Ovary (tissue), 7 donors: ENCODE measurements at regions not wholly inside any gene's neighbourhood (a gene's known extent, or its start where the extent isn't known, plus 50 kb on each side); places are given as distances from the start of the nearest gene placed in this dataset.
"Not testable (repeated sequence)": the region's sequence is repeated elsewhere in the genome, so short reads cannot be mapped to it uniquely, and the experiment has no call there.

Experiments used
- DNase-seq, 5 donors: peaks; one replicate each; pipeline ENCODE4 v3.0.0-alpha.2; 2019 to 2020
- H3K27ac ChIP-seq, 2 donors: fragments of 200-600 bp; one replicate each; pipeline versions ENCODE4 v1.5.1 to v1.8.0; 2019 to 2022
- H3K27me3 ChIP-seq: fragments of 200-600 bp; one replicate; pipeline ENCODE4 v1.8.0; 2022
- H3K36me3 ChIP-seq: fragments of 200-600 bp; sonication (generic); one replicate; pipeline ENCODE4 v1.5.1; 2019
- H3K4me1 ChIP-seq: one replicate; pipeline ENCODE4 v1.8.1; 2013; ENCODE audit warnings: mild to moderate bottlenecking, moderate library complexity; ENCODE audit not compliant: insufficient read depth
- H3K4me3 ChIP-seq: fragments of 200-600 bp; sonication (generic); one replicate; pipeline ENCODE4 v1.5.1; 2017
- H3K9me3 ChIP-seq, 2 donors: fragments of 200-600 bp in 1 of 2; sonication (generic) in 1 of 2; one replicate each; pipeline versions ENCODE4 v1.5.1 to v1.8.1; 2013 to 2019; ENCODE audit warnings: mild to moderate bottlenecking in 1 of 2, moderate library complexity in 1 of 2
- EP300 ChIP-seq: sonication (generic); formaldehyde crosslinking; IDR thresholded peaks from one replicate; pipeline ENCODE4 v1.6.1; 2017; ENCODE audit warnings: antibody characterized with exemption
- POLR2A ChIP-seq: fragments of 450-650 bp; IDR thresholded peaks from one replicate; pipeline ENCODE4 v1.6.1; 2017; ENCODE audit warnings: antibody characterized with exemption, mild to moderate bottlenecking, moderate library complexity
- WGBS, 3 donors: extraction: QIAGEN DNeasy Blood & Tissue Kit in 1 of 3; methylation state at CpG; one replicate each; pipeline versions ENCODE4 v1.1.5 to v1.1.7; 2013 to 2017; 5-methylcytosine and 5-hydroxymethylcytosine counted together
- intact Hi-C, 4 donors: fragments of 100-400 bp; cut with DNase I; formaldehyde crosslinking; loops; one replicate each; pipeline versions ENCODE4 v1.11.0 to v1.15.1; 2022 to 2023
- TF ChIP-seq, protein P1 (sequence below), 3 donors: fragments of 450-650 bp in 2 of 3; fragments of 200-600 bp in 1 of 3; IDR thresholded peaks; one replicate each; pipeline versions ENCODE4 v1.5.1 to v1.8.0; 2016 to 2022; ENCODE audit warnings: antibody characterized with exemption in 3 of 3, mild to moderate bottlenecking in 1 of 3
- donor health status: DM: no; HTN: no; CAD: no; lungs with moderate emphysema.
- donor health status: DM: no; HTN: no; CAD: no.
- donor health status: Bipolar disorder and iron deficiency.
- donor health status: DM: no; HTN: no; CAD: no.
- donor health status: DM: yes; HTN: yes; CAD: no.

DNA sequence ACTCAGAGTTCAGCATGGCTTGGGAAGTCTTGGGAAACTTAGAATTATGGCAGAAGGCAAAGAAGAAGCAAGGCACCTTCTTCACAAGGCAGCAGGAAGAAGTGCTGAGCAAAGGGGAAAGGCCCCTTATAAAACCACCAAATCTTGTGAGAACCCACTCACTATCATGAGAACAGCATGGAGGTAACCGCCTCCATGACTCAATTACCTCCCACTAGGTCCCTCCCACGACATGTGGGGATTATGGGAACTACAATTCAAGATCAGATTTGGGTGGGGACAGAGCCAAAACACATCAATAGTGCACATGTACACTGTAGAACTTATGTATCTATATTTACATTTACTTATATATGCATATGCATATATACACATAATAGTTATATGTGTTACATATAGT lies 565.3 kb upstream of the NR2F2 start:
- Histone ChIP-seq H3K4me1 (peaks cover 2% of the 10 kb centered on the region), H3K27ac (no peak overlapping the region), H3K9me3 (no peaks in the 10 kb centered on the region), H3K36me3 (no peaks in the 10 kb centered on the region), H3K27me3 (no peaks in the 10 kb centered on the region), H3K4me3 (no peak overlapping the region)
- 88 to 93% (median 89%) methylated on average over 2 of the region's 2 CpGs for WGBS, 3 donors
- TF ChIP-seq, protein P1, sequence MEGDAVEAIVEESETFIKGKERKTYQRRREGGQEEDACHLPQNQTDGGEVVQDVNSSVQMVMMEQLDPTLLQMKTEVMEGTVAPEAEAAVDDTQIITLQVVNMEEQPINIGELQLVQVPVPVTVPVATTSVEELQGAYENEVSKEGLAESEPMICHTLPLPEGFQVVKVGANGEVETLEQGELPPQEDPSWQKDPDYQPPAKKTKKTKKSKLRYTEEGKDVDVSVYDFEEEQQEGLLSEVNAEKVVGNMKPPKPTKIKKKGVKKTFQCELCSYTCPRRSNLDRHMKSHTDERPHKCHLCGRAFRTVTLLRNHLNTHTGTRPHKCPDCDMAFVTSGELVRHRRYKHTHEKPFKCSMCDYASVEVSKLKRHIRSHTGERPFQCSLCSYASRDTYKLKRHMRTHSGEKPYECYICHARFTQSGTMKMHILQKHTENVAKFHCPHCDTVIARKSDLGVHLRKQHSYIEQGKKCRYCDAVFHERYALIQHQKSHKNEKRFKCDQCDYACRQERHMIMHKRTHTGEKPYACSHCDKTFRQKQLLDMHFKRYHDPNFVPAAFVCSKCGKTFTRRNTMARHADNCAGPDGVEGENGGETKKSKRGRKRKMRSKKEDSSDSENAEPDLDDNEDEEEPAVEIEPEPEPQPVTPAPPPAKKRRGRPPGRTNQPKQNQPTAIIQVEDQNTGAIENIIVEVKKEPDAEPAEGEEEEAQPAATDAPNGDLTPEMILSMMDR (IDR thresholded peaks at IDR 0.05) = no peak
- intact Hi-C loops = no loop called here
- DNase-seq = no peak

DNA sequence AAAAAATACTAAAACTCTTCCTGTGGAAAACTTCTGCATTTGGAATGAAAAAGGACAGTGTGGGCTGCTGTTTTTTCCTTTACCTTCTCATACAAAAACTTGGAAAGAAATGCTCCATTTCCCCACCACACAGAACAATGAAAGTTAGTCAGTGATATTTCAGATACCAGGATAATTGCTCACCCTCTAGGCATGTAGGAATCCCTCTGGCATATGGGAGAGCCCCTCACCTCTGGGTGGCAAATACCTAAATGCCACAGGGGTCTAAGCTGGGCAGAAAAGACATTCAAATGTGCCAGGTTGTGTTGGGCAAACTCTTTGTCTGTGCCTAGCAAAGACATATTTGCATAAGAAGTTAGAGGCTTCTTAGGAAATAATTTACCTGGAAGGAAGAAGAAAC lies 560.3 kb upstream of the NR2F2 start:
- no peaks in the 10 kb centered on the region for H3K27me3 ChIP-seq
- TF ChIP-seq, protein P1 (IDR thresholded peaks at IDR 0.05) = no peak
- no peak for TF ChIP-seq POLR2A
- TF ChIP-seq EP300 = no peak
- no peak overlapping the region for H3K27ac ChIP-seq
- no peak for DNase-seq
- H3K36me3 ChIP-seq = no peaks in the 10 kb centered on the region
- H3K4me3 ChIP-seq = no peak overlapping the region
- no peaks in the 10 kb centered on the region for H3K4me1 ChIP-seq
- intact Hi-C loops = no loop called here
- H3K9me3 ChIP-seq = no peaks in the 10 kb centered on the region

- intact Hi-C loops = no loop called here
- WGBS, 3 donors = 96 to 100% (median 96%) methylated on average over 3 of the region's 3 CpGs
Measured at GRCh38 chr15:95772982-95773381, 557.5 kb upstream of the NR2F2 start.

DNA sequence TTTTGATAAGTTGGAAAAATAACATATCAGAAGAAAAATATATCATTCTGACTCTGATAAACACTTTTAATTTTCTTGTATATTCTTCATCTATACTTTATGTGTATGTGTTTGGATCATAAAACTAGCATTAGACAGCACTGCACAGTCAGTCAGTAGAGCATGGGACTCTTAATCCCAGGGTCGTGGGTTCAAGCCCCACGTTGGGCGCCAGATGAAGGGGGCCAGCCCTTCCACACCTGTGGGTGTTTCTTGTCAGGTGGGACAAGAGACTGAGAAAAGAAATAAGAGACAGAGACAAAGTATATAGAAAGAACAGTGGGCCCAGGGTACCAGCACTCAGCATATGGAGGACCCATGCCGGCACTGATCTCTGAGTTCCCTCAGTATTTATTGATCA lies 546.0 kb upstream of the NR2F2 start:
- intact Hi-C loops = no loop called here
- H3K27ac ChIP-seq = no peak overlapping the region
- no peak for TF ChIP-seq POLR2A
- WGBS, 3 donors = 89 to 95% (median 90%) methylated on average over 4 of the region's 4 CpGs
- H3K4me3 ChIP-seq = no peak overlapping the region
- H3K9me3 ChIP-seq = no peaks in the 10 kb centered on the region
- H3K36me3 ChIP-seq = no peaks in the 10 kb centered on the region
- DNase-seq = no peak
- H3K27me3 ChIP-seq = no peaks in the 10 kb centered on the region
- H3K4me1 ChIP-seq = no peaks in the 10 kb centered on the region

More at GRCh38 chr15:95772982-95773381, 557.5 kb upstream of the NR2F2 start:
- no peaks in the 10 kb centered on the region for H3K9me3 ChIP-seq
- TF ChIP-seq EP300 = no peak
- TF ChIP-seq, protein P1 (IDR thresholded peaks at IDR 0.05) = no peak
- TF ChIP-seq POLR2A = no peak
- H3K27ac ChIP-seq = no peak overlapping the region
- DNase-seq = no peak
- no peaks in the 10 kb centered on the region for H3K36me3 ChIP-seq
- H3K4me3 ChIP-seq = no peak overlapping the region
- H3K27me3 ChIP-seq = no peaks in the 10 kb centered on the region
- no peaks in the 10 kb centered on the region for H3K4me1 ChIP-seq

DNA sequence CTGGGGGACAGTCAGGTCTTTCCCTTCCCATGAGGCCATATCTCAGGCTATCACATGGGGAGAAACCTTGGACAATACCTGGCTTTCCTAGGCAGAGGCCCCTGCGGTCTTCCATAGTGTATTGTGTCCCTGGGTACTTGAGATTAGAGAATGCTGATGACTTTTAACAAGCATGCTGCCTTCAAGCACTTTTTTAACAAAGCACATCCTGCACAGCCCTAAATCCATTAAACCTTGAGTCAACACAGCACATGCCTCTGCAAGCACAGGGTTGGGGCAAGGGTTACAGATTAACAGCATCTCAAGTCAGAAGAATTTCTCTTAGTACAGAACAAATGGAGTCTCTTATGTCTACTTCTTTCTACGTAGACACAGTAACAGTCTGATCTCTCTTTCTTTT lies 545.2 kb upstream of the NR2F2 start:
- DNase-seq, H3K27ac ChIP-seq, H3K4me3 ChIP-seq, H3K27me3 ChIP-seq, H3K36me3 ChIP-seq, H3K4me1 ChIP-seq, H3K9me3 ChIP-seq, intact Hi-C loops: not testable (repeated sequence)
- 94 to 97% (median 95%) methylated on average over 2 of the region's 2 CpGs for WGBS, 3 donors

GRCh38 chr15:95793231-95793630 lies 537.3 kb upstream of the NR2F2 start:
- TF ChIP-seq EP300 = no peak
- TF ChIP-seq POLR2A = no peak
- TF ChIP-seq, protein P1 (IDR thresholded peaks at IDR 0.05) = no peak

More at GRCh38 chr15:95793231-95793630, 537.3 kb upstream of the NR2F2 start:
- Histone ChIP-seq H3K9me3 (no peaks in the 10 kb centered on the region), H3K27ac (no peak overlapping the region), H3K27me3 (no peaks in the 10 kb centered on the region), H3K4me3 (no peak overlapping the region), H3K36me3 (no peaks in the 10 kb centered on the region), H3K4me1 (peaks cover 4% of the 10 kb centered on the region)
- DNase-seq = no peak
- 92 to 94% (median 93%) methylated on average over 2 of the region's 2 CpGs for WGBS, 3 donors
- intact Hi-C loops = no loop called here
